Gastrocnemius medialis (tissue), 4 donors: ENCODE measurements at regions not wholly inside any gene's neighbourhood (a gene's known extent, or its start where the extent isn't known, plus 50 kb on each side); places are given as distances from the start of the nearest gene placed in this dataset.

Experiments used
- CTCF ChIP-seq, 5 experiments: fragments of 450-650 bp in 3 of 5; fragments of 200-600 bp in 2 of 5; sonication (generic) in 2 of 5; IDR thresholded peaks in 4 of 5; conservative IDR thresholded peaks in 1 of 5; 1 replicate in 4 of 5; 2 replicates in 1 of 5; pipeline ENCODE4 v1.5.1; 2016 to 2019; ENCODE audit warnings: antibody characterized with exemption in 5 of 5, mild to moderate bottlenecking in 3 of 5, moderate library complexity in 3 of 5
- POLR2A ChIP-seq, 2 donors: fragments of 450-650 bp; IDR thresholded peaks; one replicate each; pipeline ENCODE4 v1.6.1; 2017; ENCODE audit warnings: antibody characterized with exemption in 2 of 2, mild to moderate bottlenecking in 2 of 2, moderate library complexity in 2 of 2

GRCh38 chr16:49921791-49922456 is 66.0 kb upstream of the ZNF423 start:
- no peak for TF ChIP-seq POLR2A (IDR thresholded peaks at IDR 0.05)
- peak in 4 of 5 experiments; percentile 50 to 56 (median 56) for TF ChIP-seq CTCF (IDR thresholded peaks at IDR 0.05 in 4 of 5, conservative IDR thresholded peaks at IDR 0.05 in 1 of 5)
